IMR-90 (cell line): ENCODE measurements at regions not wholly inside any gene's neighbourhood (a gene's known extent, or its start where the extent isn't known, plus 50 kb on each side); places are given as distances from the start of the nearest gene placed in this dataset.

Source experiments
- ATAC-seq: fragments of 200-7000 bp; cut with Tn5 transposase; 2 replicates; pipeline ENCODE4 v1.9.1; 2020; ENCODE audit warnings: low read depth, mild to moderate bottlenecking, moderate library complexity
- BruUV-seq: library from RNA; stranded (reverse); fragments of 400-500 nt; replicated peaks from 2 replicates; lab custom pipeline; 2021; lab: Mats Ljungman, UMichigan
- CTCF ChIA-PET: fragments of 300-600 bp; formaldehyde crosslinking; extraction: SDS; loops from one replicate; lab custom pipeline; 2021; ENCODE audit warnings: antibody characterized with exemption; lab: Yijun Ruan, JAX
- POLR2A ChIA-PET: fragments of 300-600 bp; sonication (Branson Sonifier 250); formaldehyde crosslinking; loops from one replicate; lab custom pipeline; 2022; ENCODE audit warnings: antibody characterized with exemption; ENCODE audit not compliant: unreplicated experiment; lab: Charles Lee
- DNase-seq: peaks from one replicate; pipeline ENCODE4 v3.0.0; 2013
- H2AFZ ChIP-seq: replicated peaks from 2 replicates; pipeline ENCODE3; 2013; ENCODE audit warnings: low read length, mild to moderate bottlenecking; ENCODE audit not compliant: poor library complexity
- H2AK5ac ChIP-seq: 2 replicates; pipeline ENCODE4 v1.6.1; 2013; ENCODE audit warnings: low read depth, low read length, inconsistent platforms
- H2AK9ac ChIP-seq: replicated peaks from 2 replicates; pipeline ENCODE3; 2013; ENCODE audit warnings: mild to moderate bottlenecking, low read depth, low read length, moderate library complexity; ENCODE audit not compliant: poor library complexity
- H2BK120ac ChIP-seq: 2 replicates; pipeline ENCODE4 v1.6.1; 2013; ENCODE audit warnings: low read depth, low read length, inconsistent platforms
- H2BK15ac ChIP-seq: 3 replicates; pipeline ENCODE4 v1.6.1; 2013; ENCODE audit warnings: low read depth, low read length, inconsistent platforms
- H2BK20ac ChIP-seq: 2 replicates; pipeline ENCODE4 v1.6.1; 2013; ENCODE audit warnings: low read depth, mild to moderate bottlenecking, inconsistent platforms, low read length, moderate library complexity
- H2BK5ac ChIP-seq: 2 replicates; pipeline ENCODE4 v1.6.1; 2013; ENCODE audit warnings: mild to moderate bottlenecking, low read depth, low read length, inconsistent platforms; ENCODE audit not compliant: poor library complexity, severe bottlenecking
- H3K14ac ChIP-seq: replicated peaks from 2 replicates; pipeline ENCODE4 v1.6.1; 2013; ENCODE audit warnings: low read depth, low read length, inconsistent platforms
- H3K18ac ChIP-seq: 2 replicates; pipeline ENCODE4 v1.6.1; 2013; ENCODE audit warnings: low read depth, low read length, control low read depth
- H3K23ac ChIP-seq: 2 replicates; pipeline ENCODE4 v1.6.1; 2013; ENCODE audit warnings: low read depth, low read length, inconsistent platforms
- H3K27ac ChIP-seq: 2 replicates; pipeline ENCODE4 v1.5.1; 2013; ENCODE audit warnings: mild to moderate bottlenecking, control low read depth, low read length; ENCODE audit not compliant: insufficient read depth
- H3K27me3 ChIP-seq: 2 replicates; pipeline ENCODE4 v1.6.1; 2013; ENCODE audit warnings: low read length; ENCODE audit not compliant: control insufficient read depth, insufficient read depth
- H3K36me3 ChIP-seq: 2 replicates; pipeline ENCODE4 v1.6.1; 2013; ENCODE audit warnings: low read length, mixed read lengths; ENCODE audit not compliant: control insufficient read depth, insufficient read depth
- H3K4ac ChIP-seq: 2 replicates; pipeline ENCODE4 v1.6.1; 2013; ENCODE audit warnings: low read depth, low read length, inconsistent platforms
- H3K4me1 ChIP-seq: 2 replicates; pipeline ENCODE4 v1.6.1; 2013; ENCODE audit warnings: low read length, mixed read lengths; ENCODE audit not compliant: control insufficient read depth, insufficient read depth
- H3K4me2 ChIP-seq: 2 replicates; pipeline ENCODE4 v1.6.1; 2013; ENCODE audit warnings: low read depth, mild to moderate bottlenecking, control low read depth, low read length, moderate library complexity
- H3K4me3 ChIP-seq: 2 replicates; pipeline ENCODE4 v1.5.1; 2013; ENCODE audit warnings: low read depth, mild to moderate bottlenecking, control low read depth, low read length, moderate library complexity; ENCODE audit not compliant: insufficient read depth
- H3K56ac ChIP-seq: 2 replicates; pipeline ENCODE4 v1.6.1; 2013; ENCODE audit warnings: low read length, inconsistent platforms; ENCODE audit not compliant: insufficient read depth; ENCODE audit errors: extremely low read depth
- H3K79me1 ChIP-seq, 2 experiments: 2 replicates each; pipeline ENCODE4 v1.6.1; 2013; ENCODE audit warnings: low read length in 2 of 2, inconsistent platforms in 1 of 2, low read depth in 1 of 2
- H3K9ac ChIP-seq: 2 replicates; pipeline ENCODE4 v1.6.1; 2013; ENCODE audit warnings: low read depth, low read length, control low read depth
- H3K9me1 ChIP-seq: 2 replicates; pipeline ENCODE4 v1.6.1; 2013; ENCODE audit warnings: low read length, inconsistent platforms; ENCODE audit not compliant: insufficient read depth
- H3K9me3 ChIP-seq: 2 replicates; pipeline ENCODE4 v1.6.1; 2013; ENCODE audit warnings: low read length; ENCODE audit not compliant: control insufficient read depth, insufficient read depth
- H4K20me1 ChIP-seq: 2 replicates; pipeline ENCODE4 v1.6.1; 2013; ENCODE audit warnings: low read length, inconsistent platforms; ENCODE audit not compliant: insufficient read depth
- H4K5ac ChIP-seq: 2 replicates; pipeline ENCODE4 v1.6.1; 2013; ENCODE audit warnings: mild to moderate bottlenecking, low read depth, low read length, control low read depth
- H4K8ac ChIP-seq, 2 experiments: 2 replicates each; pipeline ENCODE4 v1.6.1; 2013; ENCODE audit warnings: low read depth in 2 of 2, low read length in 2 of 2, control low read depth in 1 of 2, inconsistent platforms in 1 of 2
- H4K91ac ChIP-seq: 2 replicates; pipeline ENCODE4 v1.6.1; 2013; ENCODE audit warnings: low read depth, low read length, inconsistent platforms; ENCODE audit not compliant: insufficient read depth
- MAFK ChIP-seq: IDR thresholded peaks from 2 replicates; pipeline ENCODE4 v1.6.1; 2012; ENCODE audit warnings: low read depth, low read length, improper control_type of control experiment
- RFX5 ChIP-seq: IDR thresholded peaks from 2 replicates; pipeline ENCODE4 v1.8.0; 2012; ENCODE audit warnings: low read depth, mild to moderate bottlenecking, low read length, moderate library complexity
- WGBS, 2 experiments: methylation state at CpG; one replicate each; pipeline versions ENCODE4 v1.1.5 to v1.1.7; 2013; ENCODE audit warnings: missing lambda C conversion rate in 2 of 2; ENCODE audit not compliant: insufficient read length in 1 of 2; ENCODE audit errors: extremely low coverage in 2 of 2; 5-methylcytosine and 5-hydroxymethylcytosine counted together
- dilution Hi-C: fragments of 300-500 bp; cut with HindIII; formaldehyde crosslinking; loops from one replicate; pipeline ENCODE4 v1.14.3; 2018; ENCODE audit warnings: low sequenced_read_pairs; ENCODE audit not compliant: unreplicated experiment
- in situ Hi-C: fragments of 300-500 bp; cut with MboI; formaldehyde crosslinking; loops from 3 replicates; pipeline ENCODE4 v1.14.3; 2019; ENCODE audit warnings: low sequenced_read_pairs, inconsistent platforms, mixed read lengths
- intact Hi-C: fragments of 100-400 bp; cut with micrococcal nuclease; formaldehyde crosslinking; loops from 2 replicates; pipeline ENCODE4 v1.10.0; 2022

GRCh38 chr5:31066655-31067328 is 126.7 kb upstream of the CDH6 start:
- no peak overlapping the region for H2BK15ac ChIP-seq
- TF ChIP-seq MAFK: 0 out of 2 replicates have a peak, but pooled peaks have one; percentile 26
- no peak for TF ChIP-seq RFX5
- no peak overlapping the region for H2AK9ac ChIP-seq
- H3K4me3 ChIP-seq: no peak overlapping the region
- no peak overlapping the region for H2AFZ ChIP-seq
- H3K4me2 ChIP-seq: no peak overlapping the region
- no peaks in the 10 kb centered on the region for H3K27me3 ChIP-seq
- 0 out of 2 replicates have a peak overlapping the region, but pooled peaks have one; percentile 1 for H3K18ac ChIP-seq
- H3K9me1 ChIP-seq: peaks cover 4% of the 10 kb centered on the region; the same call in 1 of the 2 replicates
- peaks cover 3% of the 10 kb centered on the region for H3K4me1 ChIP-seq
- H3K56ac ChIP-seq: no peak overlapping the region
- ChIA-PET POLR2A (no interaction called here), CTCF (no interaction called here)
- dilution Hi-C loops (no loop called here), intact Hi-C loops (no loop called here), in situ Hi-C loops (no loop called here)
- no peaks in the 10 kb centered on the region for H3K9me3 ChIP-seq
- H2BK120ac ChIP-seq: peak overlapping the region; percentile 79
- no peak overlapping the region for H3K27ac ChIP-seq
- 0 out of 2 replicates have a peak overlapping the region, but pooled peaks have one; percentile 61 for H3K4ac ChIP-seq
- no CpG with 5 or more reads among the region's 5 CpGs for WGBS, 2 experiments
- H3K9ac ChIP-seq: no peak overlapping the region
- no peaks in the 10 kb centered on the region for H4K20me1 ChIP-seq
- H4K5ac ChIP-seq: no peak overlapping the region
- no peak overlapping the region for H2BK5ac ChIP-seq
- no peaks in the 10 kb centered on the region for H3K79me1 ChIP-seq
- H3K14ac ChIP-seq: peak overlapping the region; percentile 60; the same call in 1 of the 2 replicates
- DNase-seq (peak; percentile 62), ATAC-seq (peak; percentile 99)
- 0 out of 2 replicates have a peak overlapping the region, but pooled peaks have one; percentile 62 for H3K23ac ChIP-seq
- H3K36me3 ChIP-seq: no peaks in the 10 kb centered on the region
- no TSS peak for BruUV-seq
- no peak overlapping the region for H2AK5ac ChIP-seq
- 0 out of 4 replicates have a peak overlapping the region, but pooled peaks of 1 of the 2 experiments have one; percentile 44 for H4K8ac ChIP-seq
- peak overlapping the region; percentile 61 for H2BK20ac ChIP-seq
- no peak overlapping the region for H4K91ac ChIP-seq
